Hepatocyte (in vitro differentiated cells): ENCODE measurements at regions not wholly inside any gene's neighbourhood (a gene's known extent, or its start where the extent isn't known, plus 50 kb on each side); places are given as distances from the start of the nearest gene placed in this dataset.

Source experiments
- DNase-seq: peaks from one replicate; pipeline ENCODE4 v3.0.0-alpha.2; 2016; ENCODE audit warnings: low spot score
- H2AFZ ChIP-seq: fragments of 200-600 bp; sonication (generic); 2 replicates; pipeline ENCODE4 v1.6.0; 2016; ENCODE audit warnings: antibody characterized with exemption, mild to moderate bottlenecking
- H3K27ac ChIP-seq: fragments of 200-600 bp; sonication (generic); 2 replicates; pipeline ENCODE4 v1.5.1; 2016; ENCODE audit warnings: mild to moderate bottlenecking
- H3K27me3 ChIP-seq: fragments of 200-600 bp; sonication (generic); 2 replicates; pipeline ENCODE4 v1.6.1; 2016
- H3K36me3 ChIP-seq: fragments of 200-600 bp; sonication (generic); replicated peaks from 2 replicates; pipeline ENCODE4 v1.5.1; 2016; ENCODE audit warnings: low read depth; ENCODE audit not compliant: insufficient read depth
- H3K4me1 ChIP-seq: fragments of 200-600 bp; sonication (generic); 2 replicates; pipeline ENCODE4 v1.5.1; 2016; ENCODE audit warnings: mild to moderate bottlenecking, moderate library complexity; ENCODE audit not compliant: insufficient read depth
- H3K4me2 ChIP-seq: fragments of 200-600 bp; sonication (generic); 2 replicates; pipeline ENCODE4 v1.6.0; 2016
- H3K4me3 ChIP-seq: fragments of 200-600 bp; sonication (generic); 2 replicates; pipeline ENCODE4 v1.5.1; 2016; ENCODE audit warnings: mild to moderate bottlenecking
- H3K79me2 ChIP-seq: fragments of 200-600 bp; sonication (generic); 2 replicates; pipeline ENCODE4 v1.6.0; 2017; ENCODE audit warnings: mild to moderate bottlenecking
- H3K9me2 ChIP-seq: fragments of 200-600 bp; sonication (generic); replicated peaks from 2 replicates; pipeline ENCODE4 v1.6.0; 2017; ENCODE audit warnings: mild to moderate bottlenecking; ENCODE audit not compliant: insufficient read depth
- H3K9me3 ChIP-seq: fragments of 200-600 bp; sonication (generic); 2 replicates; pipeline ENCODE4 v1.5.1; 2016; ENCODE audit warnings: low read depth, mild to moderate bottlenecking
- H4K20me1 ChIP-seq: fragments of 200-600 bp; sonication (generic); 2 replicates; pipeline ENCODE4 v1.6.0; 2016; ENCODE audit warnings: mild to moderate bottlenecking; ENCODE audit not compliant: insufficient read depth, poor library complexity, severe bottlenecking
- CTCF ChIP-seq: fragments of 200-600 bp; sonication (generic); IDR thresholded peaks from 2 replicates; pipeline ENCODE4 v1.5.1; 2016; ENCODE audit warnings: antibody characterized with exemption, mild to moderate bottlenecking; ENCODE audit not compliant: poor library complexity
- EZH2 ChIP-seq: fragments of 200-600 bp; sonication (generic); IDR thresholded peaks from 2 replicates; pipeline ENCODE4 v1.6.1; 2016; ENCODE audit warnings: antibody characterized with exemption, mild to moderate bottlenecking, borderline replicate concordance
- EZH2phosphoT487 ChIP-seq: fragments of 200-600 bp; sonication (generic); IDR thresholded peaks from one replicate; pipeline ENCODE4 v1.6.1; 2018; ENCODE audit warnings: antibody characterized with exemption, mild to moderate bottlenecking, low read depth, moderate library complexity; ENCODE audit not compliant: unreplicated experiment, severe bottlenecking
- WGBS: methylation state at CpG from one replicate; pipeline ENCODE4 v1.1.6; 2016; ENCODE audit warnings: low lambda C conversion rate; ENCODE audit errors: missing lambda C conversion rate; 5-methylcytosine and 5-hydroxymethylcytosine counted together

- no peak overlapping the region for H3K4me2 ChIP-seq
- 94% methylated on average over 3 of the region's 3 CpGs for whole genome bisulfite sequencing
- TF ChIP-seq CTCF, result no peak
- TF ChIP-seq EZH2, result no peak
- no peak for TF ChIP-seq EZH2phosphoT487
- DNase-seq, result no peak
- H3K36me3 ChIP-seq, result no peaks in the 10 kb centered on the region
- H2AFZ ChIP-seq, result no peak overlapping the region
- H3K4me1 ChIP-seq, result peaks cover 9% of the 10 kb centered on the region
- H4K20me1 ChIP-seq, result no peaks in the 10 kb centered on the region
- H3K79me2 ChIP-seq, result no peaks in the 10 kb centered on the region
- H3K4me3 ChIP-seq, result no peak overlapping the region
- no peaks in the 10 kb centered on the region for H3K9me2 ChIP-seq
- no peaks in the 10 kb centered on the region for H3K9me3 ChIP-seq
- H3K27ac ChIP-seq, result no peak overlapping the region
- H3K27me3 ChIP-seq, result no peaks in the 10 kb centered on the region
Measured at GRCh38 chr13:32941368-32941767, 74.9 kb upstream of the KL start.

GRCh38 chr13:32946558-32946957, 69.7 kb upstream of the KL start:
- no peak overlapping the region for H2AFZ ChIP-seq
- H3K36me3 ChIP-seq, result no peaks in the 10 kb centered on the region
- no peaks in the 10 kb centered on the region for H3K9me3 ChIP-seq
- DNase-seq, result no peak
- H3K79me2 ChIP-seq, result no peaks in the 10 kb centered on the region
- H3K27ac ChIP-seq, result no peak overlapping the region
- no peaks in the 10 kb centered on the region for H3K4me1 ChIP-seq
- H3K4me2 ChIP-seq, result no peak overlapping the region
- WGBS, result 87% methylated on average over 5 of the region's 5 CpGs
- H3K27me3 ChIP-seq, result no peaks in the 10 kb centered on the region
- H4K20me1 ChIP-seq, result no peaks in the 10 kb centered on the region
- TF ChIP-seq EZH2 (no peak), EZH2phosphoT487 (no peak), CTCF (no peak)
- H3K4me3 ChIP-seq, result no peak overlapping the region
- H3K9me2 ChIP-seq, result no peaks in the 10 kb centered on the region

- 68% methylated on average over 8 of the region's 8 CpGs for WGBS
- Histone ChIP-seq H3K4me3 (no peak overlapping the region), H3K9me3 (no peaks in the 10 kb centered on the region), H4K20me1 (no peaks in the 10 kb centered on the region), H3K27ac (no peak overlapping the region), H3K9me2 (no peaks in the 10 kb centered on the region), H3K4me1 (no peaks in the 10 kb centered on the region), H3K79me2 (no peaks in the 10 kb centered on the region), H3K36me3 (no peaks in the 10 kb centered on the region), H3K27me3 (no peaks in the 10 kb centered on the region), H2AFZ (no peak overlapping the region), H3K4me2 (no peak overlapping the region)
- no peak for DNase-seq
- TF ChIP-seq CTCF (no peak), EZH2phosphoT487 (no peak), EZH2 (no peak)
Measured at GRCh38 chr13:32947411-32948276, 68.6 kb upstream of the KL start.
